Stimulated activated effector memory CD8-positive, alpha-beta T cell treated with anti-CD3 and anti-CD28 coated beads, Interleukin-12 subunit alpha, Interleukin-12 subunit beta, amount 100 ng/mL, for 72 hours (primary cell): ENCODE measurements at regions not wholly inside any gene's neighbourhood (a gene's known extent, or its start where the extent isn't known, plus 50 kb on each side); places are given as distances from the start of the nearest gene placed in this dataset.
"Not testable (repeated sequence)": the region's sequence is repeated elsewhere in the genome, so short reads cannot be mapped to it uniquely, and the experiment has no call there.

Source experiments
- ATAC-seq: fragments of 150-1000 bp; cut with Tn5 transposase; 2 replicates; pipeline ENCODE4 v1.10.0; 2021
- DNase-seq, 2 donors: peaks; one replicate each; pipeline ENCODE4 v3.0.0; 2021 to 2022; ENCODE audit warnings: low spot score in 2 of 2
- H3K27ac Mint-ChIP-seq: one replicate; pipeline ENCODE4 v1.8.0; 2022; ENCODE audit warnings: mild to moderate bottlenecking, mixed read lengths
- H3K36me3 Mint-ChIP-seq: one replicate; pipeline ENCODE4 v1.8.0; 2022; ENCODE audit warnings: mild to moderate bottlenecking, mixed read lengths
- H3K4me1 Mint-ChIP-seq: one replicate; pipeline ENCODE4 v1.8.0; 2022; ENCODE audit warnings: mixed read lengths
- H3K4me3 Mint-ChIP-seq: one replicate; pipeline ENCODE4 v1.8.0; 2022; ENCODE audit warnings: mild to moderate bottlenecking, mixed read lengths
- H3K9me3 Mint-ChIP-seq: one replicate; pipeline ENCODE4 v1.8.0; 2022; ENCODE audit warnings: mixed read lengths

GRCh38 chr11:116030697-116031331 is 526.6 kb upstream of the CADM1 start:
- DNase-seq (no peak), ATAC-seq (no peak)
- H3K27ac Mint-ChIP-seq: no peak overlapping the region
- H3K9me3 Mint-ChIP-seq: peaks cover 2% of the 10 kb centered on the region
- no peaks in the 10 kb centered on the region for H3K36me3 Mint-ChIP-seq
- no peak overlapping the region for H3K4me3 Mint-ChIP-seq
- no peaks in the 10 kb centered on the region for H3K4me1 Mint-ChIP-seq

- H3K4me3 Mint-ChIP-seq, H3K36me3 Mint-ChIP-seq, ATAC-seq, H3K27ac Mint-ChIP-seq, DNase-seq, H3K9me3 Mint-ChIP-seq, H3K4me1 Mint-ChIP-seq: not testable (repeated sequence)
Observed at GRCh38 chr11:116028506-116028905, 524.3 kb upstream of the CADM1 start.

GRCh38 chr11:115999437-115999836 is 495.2 kb upstream of the CADM1 start:
- no peaks in the 10 kb centered on the region for H3K36me3 Mint-ChIP-seq
- DNase-seq (no peak), ATAC-seq (no peak)
- no peak overlapping the region for H3K27ac Mint-ChIP-seq
- peaks cover 7% of the 10 kb centered on the region for H3K9me3 Mint-ChIP-seq
- no peaks in the 10 kb centered on the region for H3K4me1 Mint-ChIP-seq
- H3K4me3 Mint-ChIP-seq: no peak overlapping the region

GRCh38 chr11:115996808-115997188 is 492.6 kb upstream of the CADM1 start:
- ATAC-seq: no peak

GRCh38 chr11:115996125-115996807 is 492.1 kb upstream of the CADM1 start:
- H3K4me3 Mint-ChIP-seq: no peak overlapping the region
- ATAC-seq: no peak
- no peak for DNase-seq
- no peak overlapping the region for H3K27ac Mint-ChIP-seq
- H3K4me1 Mint-ChIP-seq: no peaks in the 10 kb centered on the region
- peaks cover 7% of the 10 kb centered on the region for H3K9me3 Mint-ChIP-seq
- H3K36me3 Mint-ChIP-seq: no peaks in the 10 kb centered on the region

More at GRCh38 chr11:115996808-115997188, 492.6 kb upstream of the CADM1 start:
- Mint-ChIP-seq H3K9me3 (peaks cover 7% of the 10 kb centered on the region), H3K4me3 (no peak overlapping the region), H3K36me3 (no peaks in the 10 kb centered on the region), H3K4me1 (no peaks in the 10 kb centered on the region), H3K27ac (no peak overlapping the region)
- DNase-seq: no peak

- Mint-ChIP-seq H3K4me3 (no peak overlapping the region), H3K9me3 (peaks cover 7% of the 10 kb centered on the region), H3K27ac (no peak overlapping the region), H3K36me3 (no peaks in the 10 kb centered on the region), H3K4me1 (no peaks in the 10 kb centered on the region)
- no peak for DNase-seq
- ATAC-seq: no peak
Observed at GRCh38 chr11:115993590-115993989, 489.4 kb upstream of the CADM1 start.

GRCh38 chr11:115990004-115990447 is 485.8 kb upstream of the CADM1 start:
- ATAC-seq (no peak), DNase-seq (no peak)
- H3K27ac Mint-ChIP-seq: no peak overlapping the region
- H3K4me3 Mint-ChIP-seq: no peak overlapping the region
- no peaks in the 10 kb centered on the region for H3K4me1 Mint-ChIP-seq
- H3K9me3 Mint-ChIP-seq: no peaks in the 10 kb centered on the region
- H3K36me3 Mint-ChIP-seq: no peaks in the 10 kb centered on the region

- peaks cover 2% of the 10 kb centered on the region for H3K9me3 Mint-ChIP-seq
- no peaks in the 10 kb centered on the region for H3K4me1 Mint-ChIP-seq
- DNase-seq: no peak
- no peaks in the 10 kb centered on the region for H3K36me3 Mint-ChIP-seq
- ATAC-seq: no peak
- H3K27ac Mint-ChIP-seq: no peak overlapping the region
- no peak overlapping the region for H3K4me3 Mint-ChIP-seq
Observed at GRCh38 chr11:115985896-115986295, 481.7 kb upstream of the CADM1 start.

GRCh38 chr11:115984228-115984627 is 480.0 kb upstream of the CADM1 start:
- ATAC-seq (no peak), DNase-seq (no peak)
- H3K4me1 Mint-ChIP-seq: no peaks in the 10 kb centered on the region
- no peak overlapping the region for H3K4me3 Mint-ChIP-seq
- no peaks in the 10 kb centered on the region for H3K36me3 Mint-ChIP-seq
- H3K9me3 Mint-ChIP-seq: peaks cover 2% of the 10 kb centered on the region
- H3K27ac Mint-ChIP-seq: no peak overlapping the region

GRCh38 chr11:115982666-115983065 is 478.5 kb upstream of the CADM1 start:
- Mint-ChIP-seq H3K27ac (no peak overlapping the region), H3K4me3 (no peak overlapping the region), H3K9me3 (peaks cover 2% of the 10 kb centered on the region), H3K36me3 (no peaks in the 10 kb centered on the region), H3K4me1 (no peaks in the 10 kb centered on the region)
- peak; percentile 5 for ATAC-seq
- DNase-seq: no peak

- Mint-ChIP-seq H3K4me1 (no peaks in the 10 kb centered on the region), H3K9me3 (peaks cover 2% of the 10 kb centered on the region), H3K36me3 (no peaks in the 10 kb centered on the region), H3K4me3 (no peak overlapping the region), H3K27ac (no peak overlapping the region)
- DNase-seq (no peak), ATAC-seq (no peak)
Observed at GRCh38 chr11:115981814-115982471, 477.7 kb upstream of the CADM1 start.

- Mint-ChIP-seq H3K4me1 (peaks cover 2% of the 10 kb centered on the region), H3K36me3 (no peaks in the 10 kb centered on the region), H3K9me3 (peaks cover 2% of the 10 kb centered on the region), H3K27ac (no peak overlapping the region), H3K4me3 (no peak overlapping the region)
- no peak for DNase-seq
- no peak for ATAC-seq
Observed at GRCh38 chr11:115981104-115981481, 476.9 kb upstream of the CADM1 start.

- Mint-ChIP-seq H3K4me1 (peaks cover 7% of the 10 kb centered on the region), H3K4me3 (no peak overlapping the region), H3K9me3 (peaks cover 2% of the 10 kb centered on the region), H3K36me3 (no peaks in the 10 kb centered on the region), H3K27ac (no peak overlapping the region)
- DNase-seq: no peak
- no peak for ATAC-seq
Observed at GRCh38 chr11:115980337-115981103, 476.3 kb upstream of the CADM1 start.

GRCh38 chr11:115974703-115975102 is 470.5 kb upstream of the CADM1 start:
- DNase-seq (no peak), ATAC-seq (no peak)
- Mint-ChIP-seq H3K9me3 (peaks cover 2% of the 10 kb centered on the region), H3K4me3 (no peak overlapping the region), H3K27ac (no peak overlapping the region), H3K36me3 (no peaks in the 10 kb centered on the region), H3K4me1 (peaks cover 9% of the 10 kb centered on the region)

- H3K27ac Mint-ChIP-seq, ATAC-seq, H3K9me3 Mint-ChIP-seq, DNase-seq, H3K36me3 Mint-ChIP-seq, H3K4me3 Mint-ChIP-seq, H3K4me1 Mint-ChIP-seq: not testable (repeated sequence)
Observed at GRCh38 chr11:115967203-115967602, 463.0 kb upstream of the CADM1 start.
